Thoracic aorta (tissue), 2 donors: ENCODE measurements at regions not wholly inside any gene's neighbourhood (a gene's known extent, or its start where the extent isn't known, plus 50 kb on each side); places are given as distances from the start of the nearest gene placed in this dataset.

Experiments
- ATAC-seq: fragments of 150-250 bp; one replicate; pipeline ENCODE4 v1.8.0; 2017; ENCODE audit warnings: low read depth; ENCODE audit not compliant: insufficient number of reproducible peaks, low FRiP score
- DNase-seq: peaks from one replicate; pipeline ENCODE4 v3.0.0-alpha.2; 2020; ENCODE audit warnings: low spot score
- H3K27ac ChIP-seq, 2 donors: fragments of 200-600 bp; sonication (generic); 1 replicate in 1 of 2; 2 replicates in 1 of 2; pipeline ENCODE4 v1.5.1; 2016; ENCODE audit warnings: mild to moderate bottlenecking in 2 of 2, moderate library complexity in 2 of 2
- H3K27me3 ChIP-seq: fragments of 200-600 bp; sonication (generic); replicated peaks from 2 replicates; pipeline ENCODE4 v1.6.0; 2016; ENCODE audit warnings: mild to moderate bottlenecking; ENCODE audit not compliant: insufficient read depth
- H3K36me3 ChIP-seq: fragments of 200-600 bp; sonication (generic); one replicate; pipeline ENCODE4 v1.5.1; 2016
- H3K4me1 ChIP-seq, 2 donors: fragments of 200-600 bp; sonication (generic); 1 replicate in 1 of 2; 2 replicates in 1 of 2; pipeline versions ENCODE4 v1.5.1 to v1.6.0; 2016; ENCODE audit warnings: low read depth in 2 of 2, mild to moderate bottlenecking in 1 of 2; ENCODE audit not compliant: control insufficient read depth in 1 of 2
- H3K4me3 ChIP-seq: fragments of 200-600 bp; sonication (generic); 2 replicates; pipeline ENCODE4 v1.5.1; 2016; ENCODE audit warnings: mild to moderate bottlenecking
- H3K9me3 ChIP-seq: fragments of 200-600 bp; sonication (generic); 2 replicates; pipeline ENCODE4 v1.5.1; 2016
- TF ChIP-seq, protein P1 (sequence below): fragments of 200-600 bp; sonication (generic); IDR thresholded peaks from one replicate; pipeline ENCODE4 v1.5.1; 2019; ENCODE audit warnings: antibody characterized with exemption

DNA sequence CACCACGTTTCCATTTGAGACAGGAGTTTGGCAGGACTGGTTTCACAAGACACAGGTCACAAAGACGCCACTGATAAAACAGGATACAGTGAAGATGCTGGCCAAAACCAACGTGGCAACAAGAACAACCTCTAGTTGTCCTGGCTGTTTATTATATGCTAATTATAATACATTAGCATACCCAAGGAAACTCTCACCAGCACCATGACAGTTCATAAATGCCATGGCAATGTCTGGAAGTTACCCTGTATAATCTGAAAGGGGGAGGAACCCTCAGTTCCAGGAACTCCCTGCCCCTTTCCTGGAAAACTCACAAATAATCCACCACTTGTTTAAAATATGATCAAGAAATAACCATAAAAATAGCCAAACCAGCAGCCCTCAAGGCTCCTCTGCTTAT lies 148.3 kb downstream of the RBM43 start:
- no peak for ATAC-seq
- no peak overlapping the region for H3K4me3 ChIP-seq
- no peaks in the 10 kb centered on the region for H3K36me3 ChIP-seq
- no peak overlapping the region for H3K27ac ChIP-seq
- no peak for DNase-seq
- H3K27me3 ChIP-seq = no peaks in the 10 kb centered on the region
- no peaks in the 10 kb centered on the region for H3K4me1 ChIP-seq
- no peaks in the 10 kb centered on the region for H3K9me3 ChIP-seq
- TF ChIP-seq, protein P1, sequence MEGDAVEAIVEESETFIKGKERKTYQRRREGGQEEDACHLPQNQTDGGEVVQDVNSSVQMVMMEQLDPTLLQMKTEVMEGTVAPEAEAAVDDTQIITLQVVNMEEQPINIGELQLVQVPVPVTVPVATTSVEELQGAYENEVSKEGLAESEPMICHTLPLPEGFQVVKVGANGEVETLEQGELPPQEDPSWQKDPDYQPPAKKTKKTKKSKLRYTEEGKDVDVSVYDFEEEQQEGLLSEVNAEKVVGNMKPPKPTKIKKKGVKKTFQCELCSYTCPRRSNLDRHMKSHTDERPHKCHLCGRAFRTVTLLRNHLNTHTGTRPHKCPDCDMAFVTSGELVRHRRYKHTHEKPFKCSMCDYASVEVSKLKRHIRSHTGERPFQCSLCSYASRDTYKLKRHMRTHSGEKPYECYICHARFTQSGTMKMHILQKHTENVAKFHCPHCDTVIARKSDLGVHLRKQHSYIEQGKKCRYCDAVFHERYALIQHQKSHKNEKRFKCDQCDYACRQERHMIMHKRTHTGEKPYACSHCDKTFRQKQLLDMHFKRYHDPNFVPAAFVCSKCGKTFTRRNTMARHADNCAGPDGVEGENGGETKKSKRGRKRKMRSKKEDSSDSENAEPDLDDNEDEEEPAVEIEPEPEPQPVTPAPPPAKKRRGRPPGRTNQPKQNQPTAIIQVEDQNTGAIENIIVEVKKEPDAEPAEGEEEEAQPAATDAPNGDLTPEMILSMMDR = no peak

DNA sequence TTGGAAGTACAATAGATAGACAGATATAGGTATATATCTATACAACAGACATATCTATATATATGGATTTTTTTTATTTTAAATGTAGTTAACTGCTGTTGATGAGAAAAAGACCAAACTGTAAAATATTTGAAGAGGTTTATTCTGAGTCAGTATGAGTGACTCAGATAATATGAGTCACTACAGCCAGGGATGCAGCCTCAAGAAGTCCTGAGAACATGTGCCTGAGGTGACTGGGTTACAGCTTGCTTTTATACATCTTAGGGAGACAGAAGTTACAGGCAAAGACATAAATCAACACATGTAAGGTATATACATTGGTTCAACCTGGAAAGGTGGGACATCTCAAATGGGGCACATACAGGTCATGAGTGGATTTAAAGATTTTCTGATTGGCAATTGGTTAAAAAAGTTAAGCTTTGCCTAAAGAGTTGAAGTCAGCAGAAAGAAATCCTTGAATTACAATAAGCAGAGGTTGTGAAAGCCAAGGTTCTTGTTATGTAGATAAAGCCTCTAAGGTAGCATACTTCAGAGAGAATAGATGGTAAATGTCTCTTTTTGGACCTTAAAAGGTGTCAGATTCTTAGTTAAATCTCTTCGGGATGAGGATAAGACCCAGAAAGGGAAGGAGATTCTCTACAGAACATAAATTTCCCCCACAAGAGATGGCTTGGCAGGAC lies 149.9 kb downstream of the RBM43 start:
- Histone ChIP-seq H3K4me3 (no peak overlapping the region), H3K27me3 (no peaks in the 10 kb centered on the region), H3K27ac (no peak overlapping the region), H3K9me3 (no peaks in the 10 kb centered on the region), H3K4me1 (no peaks in the 10 kb centered on the region), H3K36me3 (no peaks in the 10 kb centered on the region)
- ATAC-seq = no peak
- TF ChIP-seq, protein P1 = no peak
- DNase-seq = no peak

DNA sequence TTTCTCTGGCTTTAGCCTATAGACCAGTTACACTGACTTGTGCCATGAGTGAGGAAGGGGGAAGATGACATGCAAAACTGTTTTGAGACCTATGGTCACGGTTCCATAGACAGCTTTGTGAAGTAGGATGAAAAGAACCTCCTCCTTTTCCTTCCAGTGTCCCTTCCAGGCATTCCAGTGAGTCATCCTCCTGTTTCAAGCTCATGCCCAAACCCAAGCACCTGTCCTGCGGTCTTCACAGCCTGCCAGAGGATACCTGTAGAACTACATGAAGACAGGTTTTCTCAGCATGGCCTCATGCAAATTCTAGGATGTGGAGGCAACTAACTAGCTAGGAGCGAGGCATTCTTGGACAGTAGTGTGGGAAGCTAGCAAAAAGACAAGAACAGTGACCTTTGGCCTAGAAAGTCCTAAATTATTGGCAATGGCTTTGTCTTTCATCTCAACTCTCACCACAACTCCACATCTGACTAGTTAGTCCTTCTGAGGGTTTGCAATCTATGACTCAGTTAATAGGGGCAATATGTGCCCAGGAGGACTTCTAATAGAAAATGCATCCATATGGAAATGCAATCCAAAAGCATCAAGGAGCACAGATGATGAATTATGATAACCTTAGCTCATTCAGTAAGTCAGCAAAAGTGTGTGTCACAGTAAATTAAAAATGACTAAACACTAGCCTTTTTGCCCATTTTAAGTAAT lies 154.7 kb downstream of the RBM43 start:
- TF ChIP-seq, protein P1 = no peak
- no peak for ATAC-seq
- Histone ChIP-seq H3K9me3 (no peaks in the 10 kb centered on the region), H3K36me3 (no peaks in the 10 kb centered on the region), H3K27me3 (no peaks in the 10 kb centered on the region), H3K4me1 (no peaks in the 10 kb centered on the region), H3K27ac (no peak overlapping the region), H3K4me3 (no peak overlapping the region)
- DNase-seq = no peak

DNA sequence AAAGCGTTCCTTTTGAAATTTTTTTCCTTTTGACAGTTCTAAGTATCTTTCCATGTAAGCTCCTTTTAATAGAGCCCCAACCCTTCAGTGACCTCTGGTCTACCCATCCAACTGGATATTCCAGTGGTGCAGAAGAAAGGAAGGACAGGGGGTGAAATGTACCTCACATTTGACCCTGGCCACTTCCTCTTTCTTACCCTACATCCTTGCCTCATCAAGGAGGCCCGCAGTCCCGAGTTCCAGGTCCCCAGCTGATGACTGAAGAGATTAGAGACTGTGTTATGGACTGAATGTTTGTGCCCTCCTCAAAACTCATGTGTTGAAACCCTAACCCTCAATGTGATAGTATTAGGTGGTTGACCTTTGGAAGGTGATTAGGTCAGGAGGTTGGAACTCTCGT lies 158.1 kb downstream of the RBM43 start:
- H3K27ac ChIP-seq = no peak overlapping the region
- H3K27me3 ChIP-seq = no peaks in the 10 kb centered on the region
- ATAC-seq (no peak), DNase-seq (no peak)
- no peaks in the 10 kb centered on the region for H3K36me3 ChIP-seq
- TF ChIP-seq, protein P1 = no peak
- H3K4me1 ChIP-seq = no peaks in the 10 kb centered on the region
- H3K9me3 ChIP-seq = no peaks in the 10 kb centered on the region
- H3K4me3 ChIP-seq = no peak overlapping the region

DNA sequence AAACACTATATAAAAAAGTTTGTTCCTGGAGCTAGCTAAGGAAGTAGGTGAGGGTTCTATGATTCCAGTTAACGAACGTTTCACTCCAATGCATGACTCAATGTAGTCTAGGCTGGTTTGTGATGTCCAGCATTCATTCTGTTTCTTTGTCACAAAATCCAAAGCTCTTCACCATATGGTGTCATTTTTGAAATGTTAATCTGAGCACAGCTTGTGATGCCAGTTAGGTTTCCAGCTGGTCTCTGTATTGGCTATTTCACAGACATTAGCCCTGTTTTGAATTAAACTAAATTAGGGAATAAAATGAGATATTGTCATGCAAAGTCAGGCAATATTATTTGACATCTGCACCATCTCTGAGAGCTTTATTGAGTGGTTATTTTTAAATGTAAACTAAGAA lies 159.4 kb downstream of the RBM43 start:
- Histone ChIP-seq H3K9me3 (no peaks in the 10 kb centered on the region), H3K27ac (no peak overlapping the region), H3K4me3 (no peak overlapping the region), H3K36me3 (no peaks in the 10 kb centered on the region), H3K4me1 (no peaks in the 10 kb centered on the region), H3K27me3 (no peaks in the 10 kb centered on the region)
- TF ChIP-seq, protein P1 = no peak
- ATAC-seq = no peak
- no peak for DNase-seq
